PFSK-1 (cell line): ENCODE measurements at regions not wholly inside any gene's neighbourhood (a gene's known extent, or its start where the extent isn't known, plus 50 kb on each side); places are given as distances from the start of the nearest gene placed in this dataset.

ENCODE experiments used
- POLR2AphosphoS5 ChIP-seq: IDR thresholded peaks from 2 replicates; pipeline ENCODE4 v1.6.1; 2012; ENCODE audit warnings: low read depth, mild to moderate bottlenecking, control low read depth, low read length, moderate library complexity
- SIN3A ChIP-seq: IDR thresholded peaks from 2 replicates; pipeline ENCODE4 v1.6.1; 2012; ENCODE audit warnings: mild to moderate bottlenecking, low read length, moderate library complexity, borderline replicate concordance; ENCODE audit not compliant: insufficient read depth
- TAF1 ChIP-seq: IDR thresholded peaks from 2 replicates; pipeline ENCODE4 v1.6.1; 2012; ENCODE audit warnings: low read length, control low read depth, borderline replicate concordance; ENCODE audit not compliant: insufficient read depth
- TF ChIP-seq, protein P1 (sequence below), 2 experiments: IDR thresholded peaks; 2 replicates each; pipeline versions ENCODE4 v1.6.1 to v1.8.0; 2011 to 2012; ENCODE audit warnings: low read depth in 2 of 2, low read length in 2 of 2, control low read depth in 1 of 2, inconsistent platforms in 1 of 2, mild to moderate bottlenecking in 1 of 2, moderate library complexity in 1 of 2; ENCODE audit not compliant: insufficient read depth in 1 of 2

- TF ChIP-seq TAF1 (no peak), POLR2AphosphoS5 (no peak), SIN3A (no peak)
- TF ChIP-seq, protein P1, sequence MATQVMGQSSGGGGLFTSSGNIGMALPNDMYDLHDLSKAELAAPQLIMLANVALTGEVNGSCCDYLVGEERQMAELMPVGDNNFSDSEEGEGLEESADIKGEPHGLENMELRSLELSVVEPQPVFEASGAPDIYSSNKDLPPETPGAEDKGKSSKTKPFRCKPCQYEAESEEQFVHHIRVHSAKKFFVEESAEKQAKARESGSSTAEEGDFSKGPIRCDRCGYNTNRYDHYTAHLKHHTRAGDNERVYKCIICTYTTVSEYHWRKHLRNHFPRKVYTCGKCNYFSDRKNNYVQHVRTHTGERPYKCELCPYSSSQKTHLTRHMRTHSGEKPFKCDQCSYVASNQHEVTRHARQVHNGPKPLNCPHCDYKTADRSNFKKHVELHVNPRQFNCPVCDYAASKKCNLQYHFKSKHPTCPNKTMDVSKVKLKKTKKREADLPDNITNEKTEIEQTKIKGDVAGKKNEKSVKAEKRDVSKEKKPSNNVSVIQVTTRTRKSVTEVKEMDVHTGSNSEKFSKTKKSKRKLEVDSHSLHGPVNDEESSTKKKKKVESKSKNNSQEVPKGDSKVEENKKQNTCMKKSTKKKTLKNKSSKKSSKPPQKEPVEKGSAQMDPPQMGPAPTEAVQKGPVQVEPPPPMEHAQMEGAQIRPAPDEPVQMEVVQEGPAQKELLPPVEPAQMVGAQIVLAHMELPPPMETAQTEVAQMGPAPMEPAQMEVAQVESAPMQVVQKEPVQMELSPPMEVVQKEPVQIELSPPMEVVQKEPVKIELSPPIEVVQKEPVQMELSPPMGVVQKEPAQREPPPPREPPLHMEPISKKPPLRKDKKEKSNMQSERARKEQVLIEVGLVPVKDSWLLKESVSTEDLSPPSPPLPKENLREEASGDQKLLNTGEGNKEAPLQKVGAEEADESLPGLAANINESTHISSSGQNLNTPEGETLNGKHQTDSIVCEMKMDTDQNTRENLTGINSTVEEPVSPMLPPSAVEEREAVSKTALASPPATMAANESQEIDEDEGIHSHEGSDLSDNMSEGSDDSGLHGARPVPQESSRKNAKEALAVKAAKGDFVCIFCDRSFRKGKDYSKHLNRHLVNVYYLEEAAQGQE (IDR thresholded peaks at IDR 0.05; ENCODE audit: insufficient read depth in 1 of 2, low read depth in 2 of 2, low read length in 2 of 2), result no peak
Measured at GRCh38 chr12:111251787-111252186, 117.1 kb downstream of the PHETA1 start.
